HepG2 (cell line): ENCODE measurements at regions not wholly inside any gene's neighbourhood (a gene's known extent, or its start where the extent isn't known, plus 50 kb on each side); places are given as distances from the start of the nearest gene placed in this dataset.

ENCODE experiments used
- ATAC-seq: fragments of 200-7000 bp; cut with Tn5 transposase; 3 replicates; pipeline ENCODE4 v1.9.1; 2020; ENCODE audit warnings: mild to moderate bottlenecking, moderate library complexity
- BruUV-seq: library from RNA; stranded (reverse); fragments of 400-500 nt; replicated peaks from 2 replicates; lab custom pipeline; 2021; lab: Mats Ljungman, UMichigan
- CTCF ChIA-PET: fragments of 300-600 bp; formaldehyde crosslinking; extraction: SDS; loops from one replicate; lab custom pipeline; 2021; ENCODE audit warnings: low total read pairs, inconsistent platforms, low intra/inter-chr PET ratio; lab: Yijun Ruan, JAX
- POLR2A ChIA-PET: fragments of 350-600 bp; sonication (Branson Sonifier 250); formaldehyde crosslinking; loops from one replicate; lab custom pipeline; 2020; ENCODE audit warnings: antibody characterized with exemption, inconsistent platforms; lab: Yijun Ruan, JAX
- DNase-seq: peaks from one replicate; pipeline ENCODE4 v3.0.0-alpha.2; 2015; ENCODE audit warnings: low spot score
- FAIRE-seq: peaks from 3 replicates; lab custom pipeline; 2011; peaks lifted over from hg19 to GRCh38; lab: Jason Lieb, UNC
- H2AFZ ChIP-seq: one replicate; pipeline ENCODE4 v1.6.1; 2011; ENCODE audit warnings: low read length, inconsistent platforms
- H3K27ac ChIP-seq: fragments of 300-600 bp; 3 replicates; pipeline ENCODE4 v1.8.0; 2011; ENCODE audit warnings: mixed run types, mild to moderate bottlenecking, mixed read lengths, low read length, inconsistent platforms; ENCODE audit not compliant: insufficient read depth; ENCODE audit errors: extremely low read length
- H3K27me3 ChIP-seq, 2 experiments: fragments of 200-600 bp in 1 of 2; 2 replicates in 1 of 2; 3 replicates in 1 of 2; pipeline versions ENCODE4 v1.6.0 to v1.8.0; 2011; ENCODE audit warnings: low read length in 2 of 2, mild to moderate bottlenecking in 2 of 2, moderate library complexity in 2 of 2, inconsistent platforms in 1 of 2; ENCODE audit not compliant: insufficient read depth in 2 of 2, control insufficient read depth in 1 of 2
- H3K36me3 ChIP-seq, 2 experiments: fragments of 200-600 bp in 1 of 2; replicated peaks in 1 of 2; 2 replicates in 1 of 2; 3 replicates in 1 of 2; pipeline versions ENCODE4 v1.5.1 to v1.8.0; 2011; ENCODE audit warnings: low read length in 2 of 2, inconsistent platforms in 1 of 2; ENCODE audit not compliant: insufficient read depth in 2 of 2, control insufficient read depth in 1 of 2
- H3K4me1 ChIP-seq: 2 replicates; pipeline ENCODE4 v1.5.1; 2012; ENCODE audit warnings: low read length, inconsistent platforms; ENCODE audit not compliant: insufficient read depth
- H3K4me2 ChIP-seq: 2 replicates; pipeline ENCODE4 v1.6.0; 2011; ENCODE audit warnings: low read depth, low read length, inconsistent platforms
- H3K4me3 ChIP-seq, 3 experiments: fragments of 200-600 bp in 1 of 3; sonication (generic), shearing (Covaris generic) in 1 of 3; replicated peaks in 1 of 3; 2 replicates each; pipeline ENCODE4 v1.5.1; 2011 to 2016; ENCODE audit warnings: low read length in 3 of 3, inconsistent platforms in 2 of 3, low read depth in 2 of 3, mild to moderate bottlenecking in 2 of 3, control low read depth in 1 of 3, mixed read lengths in 1 of 3; ENCODE audit not compliant: insufficient read depth in 1 of 3
- H3K79me2 ChIP-seq: one replicate; pipeline ENCODE4 v1.6.1; 2011; ENCODE audit warnings: low read length, inconsistent platforms; ENCODE audit not compliant: insufficient read depth
- H3K9ac ChIP-seq: 2 replicates; pipeline ENCODE4 v1.6.0; 2011; ENCODE audit warnings: mild to moderate bottlenecking, low read depth, low read length, inconsistent platforms; ENCODE audit not compliant: insufficient read depth
- H3K9me3 ChIP-seq: 2 replicates; pipeline ENCODE4 v1.5.1; 2012; ENCODE audit warnings: mild to moderate bottlenecking, low read length
- H4K20me1 ChIP-seq: 2 replicates; pipeline ENCODE4 v1.6.0; 2011; ENCODE audit warnings: inconsistent platforms, mild to moderate bottlenecking, low read length, moderate library complexity; ENCODE audit not compliant: insufficient read depth
- ARHGAP35 ChIP-seq: sonication (generic); formaldehyde crosslinking; IDR thresholded peaks from 2 replicates; pipeline ENCODE4 v1.9.0; 2022; ENCODE audit warnings: mild to moderate bottlenecking, inconsistent platforms, moderate library complexity, missing genetic modification reagents, borderline replicate concordance
- NR1H2 ChIP-seq: sonication (generic); formaldehyde crosslinking; IDR thresholded peaks from 2 replicates; pipeline ENCODE4 v1.8.1; 2022; ENCODE audit warnings: low read depth, missing genetic modification reagents, borderline replicate concordance
- SIN3B ChIP-seq: fragments of 150-350 bp; IDR thresholded peaks from 2 replicates; pipeline ENCODE4 v1.6.1; 2014; ENCODE audit warnings: low read length
- SNAPC2 ChIP-seq: sonication (generic); formaldehyde crosslinking; IDR thresholded peaks from 2 replicates; pipeline ENCODE4 v1.8.1; 2022; ENCODE audit warnings: mild to moderate bottlenecking, missing genetic modification reagents
- ZFX ChIP-seq: sonication (generic); formaldehyde crosslinking; IDR thresholded peaks from 2 replicates; pipeline ENCODE4 v1.4.0; 2020; ENCODE audit warnings: mild to moderate bottlenecking, low read depth, missing genetic modification reagents, moderate library complexity
- ZNF496 ChIP-seq: sonication (generic); formaldehyde crosslinking; IDR thresholded peaks from 2 replicates; pipeline ENCODE4 v1.8.1; 2023; ENCODE audit warnings: mild to moderate bottlenecking, moderate library complexity, missing genetic modification reagents; ENCODE audit not compliant: insufficient replicate concordance
- ZNF839 ChIP-seq: sonication (generic); formaldehyde crosslinking; IDR thresholded peaks from 2 replicates; pipeline ENCODE4 v1.4.0; 2020; ENCODE audit warnings: missing genetic modification reagents, mild to moderate bottlenecking, borderline replicate concordance
- WGBS: methylation state at CpG from one replicate; pipeline ENCODE4 v1.1.6; 2017; ENCODE audit warnings: low lambda C conversion rate; 5-methylcytosine and 5-hydroxymethylcytosine counted together
- in situ Hi-C: cut with HindIII; loops from 2 replicates; pipeline ENCODE4 v1.10.0; 2017; ENCODE audit warnings: low pct_unique_long_range_greater_than_20kb; ENCODE audit not compliant: extremely low pct_ligation_motif_present
- intact Hi-C: fragments of 100-400 bp; cut with micrococcal nuclease; formaldehyde crosslinking; loops from one replicate; pipeline ENCODE4 v1.10.0; 2022; ENCODE audit not compliant: unreplicated experiment
- TF ChIP-seq, protein P1 (sequence below): sonication (generic); formaldehyde crosslinking; IDR thresholded peaks from 2 replicates; pipeline ENCODE4 v1.8.0; 2022; ENCODE audit warnings: mild to moderate bottlenecking, missing genetic modification reagents, borderline replicate concordance
- TF ChIP-seq, protein P2 (sequence below): sonication (generic); formaldehyde crosslinking; IDR thresholded peaks from 2 replicates; pipeline ENCODE4 v1.8.0; 2022; ENCODE audit warnings: mild to moderate bottlenecking, missing genetic modification reagents; ENCODE audit not compliant: insufficient replicate concordance
- TF ChIP-seq, protein P3 (sequence below): sonication (generic); formaldehyde crosslinking; IDR thresholded peaks from 2 replicates; pipeline ENCODE4 v1.4.0; 2020; ENCODE audit warnings: missing genetic modification reagents
- TF ChIP-seq, protein P4 (sequence below): sonication (generic); formaldehyde crosslinking; IDR thresholded peaks from 2 replicates; pipeline ENCODE4 v1.4.0; 2020; ENCODE audit warnings: low read depth, missing genetic modification reagents
- TF ChIP-seq, protein P5 (sequence below): sonication (generic); formaldehyde crosslinking; IDR thresholded peaks from 2 replicates; pipeline ENCODE4 v1.8.0; 2022; ENCODE audit warnings: missing genetic modification reagents, mild to moderate bottlenecking, inconsistent platforms, borderline replicate concordance
- TF ChIP-seq, protein P6 (sequence below): sonication (generic); formaldehyde crosslinking; IDR thresholded peaks from 2 replicates; pipeline ENCODE4 v1.5.0; 2020; ENCODE audit warnings: mild to moderate bottlenecking, low read depth, missing genetic modification reagents, borderline replicate concordance

DNA sequence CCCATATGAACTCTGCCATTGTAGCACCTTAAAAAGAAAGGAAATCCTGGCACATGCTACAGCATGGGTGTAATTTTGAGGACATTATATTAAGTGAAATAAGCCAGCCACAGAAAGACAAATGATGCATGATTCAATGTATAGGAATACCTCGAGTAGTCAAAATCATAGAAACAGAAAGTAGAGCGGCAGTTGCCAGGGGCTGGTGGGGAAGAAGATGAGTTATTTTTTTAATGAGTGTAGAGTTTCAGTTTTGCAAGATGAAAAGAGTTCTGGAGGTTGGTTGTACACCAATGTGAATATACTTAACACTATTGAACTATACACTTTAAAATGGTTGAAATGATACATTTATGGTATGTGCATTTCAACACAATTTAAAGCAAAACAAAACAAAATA lies 133.0 kb downstream of the ZDHHC21 start:
- Histone ChIP-seq H4K20me1 (no peaks in the 10 kb centered on the region), H3K4me1 (peaks cover 77% of the 10 kb centered on the region), H3K9ac (no peak overlapping the region), H3K27ac (no peak overlapping the region), H3K27me3 (no peaks in the 10 kb centered on the region), H3K79me2 (no peaks in the 10 kb centered on the region), H3K36me3 (no peaks in the 10 kb centered on the region), H3K4me3 (no peak overlapping the region), H3K9me3 (no peaks in the 10 kb centered on the region), H3K4me2 (no peak overlapping the region), H2AFZ (no peak overlapping the region)
- intact Hi-C loops: loop anchor here (10.0 kb wide), 2 partner anchors 55 to 95 kb away; no protein-coding TSS in a partner anchor
- ChIA-PET CTCF (no interaction called here), POLR2A (no interaction called here)
- BruUV-seq: no TSS peak
- in situ Hi-C loops: no loop called here
- DNase-seq (no peak), ATAC-seq (no peak), FAIRE-seq (no peak)
- 54% methylated on average over 2 of the region's 2 CpGs for WGBS
- TF ChIP-seq NR1H2 (no peak), ZNF496 (CRISPR knock-in tag) (no peak), ARHGAP35 (CRISPR knock-in tag) (no peak), SIN3B (no peak), SNAPC2 (CRISPR knock-in tag) (no peak), ZFX (CRISPR knock-in tag) (no peak), ZNF839 (CRISPR knock-in tag) (no peak)
- TF ChIP-seq, protein P1, sequence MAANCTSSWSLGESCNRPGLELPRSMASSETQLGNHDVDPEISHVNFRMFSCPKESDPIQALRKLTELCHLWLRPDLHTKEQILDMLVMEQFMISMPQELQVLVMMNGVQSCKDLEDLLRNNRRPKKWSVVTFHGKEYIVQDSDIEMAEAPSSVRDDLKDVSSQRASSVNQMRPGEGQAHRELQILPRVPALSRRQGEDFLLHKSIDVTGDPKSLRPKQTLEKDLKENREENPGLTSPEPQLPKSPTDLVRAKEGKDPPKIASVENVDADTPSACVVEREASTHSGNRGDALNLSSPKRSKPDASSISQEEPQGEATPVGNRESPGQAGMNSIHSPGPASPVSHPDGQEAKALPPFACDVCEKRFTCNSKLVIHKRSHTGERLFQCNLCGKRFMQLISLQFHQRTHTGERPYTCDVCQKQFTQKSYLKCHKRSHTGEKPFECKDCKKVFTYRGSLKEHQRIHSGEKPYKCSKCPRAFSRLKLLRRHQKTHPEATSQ (CRISPR knock-in tag): no peak
- TF ChIP-seq, protein P2, sequence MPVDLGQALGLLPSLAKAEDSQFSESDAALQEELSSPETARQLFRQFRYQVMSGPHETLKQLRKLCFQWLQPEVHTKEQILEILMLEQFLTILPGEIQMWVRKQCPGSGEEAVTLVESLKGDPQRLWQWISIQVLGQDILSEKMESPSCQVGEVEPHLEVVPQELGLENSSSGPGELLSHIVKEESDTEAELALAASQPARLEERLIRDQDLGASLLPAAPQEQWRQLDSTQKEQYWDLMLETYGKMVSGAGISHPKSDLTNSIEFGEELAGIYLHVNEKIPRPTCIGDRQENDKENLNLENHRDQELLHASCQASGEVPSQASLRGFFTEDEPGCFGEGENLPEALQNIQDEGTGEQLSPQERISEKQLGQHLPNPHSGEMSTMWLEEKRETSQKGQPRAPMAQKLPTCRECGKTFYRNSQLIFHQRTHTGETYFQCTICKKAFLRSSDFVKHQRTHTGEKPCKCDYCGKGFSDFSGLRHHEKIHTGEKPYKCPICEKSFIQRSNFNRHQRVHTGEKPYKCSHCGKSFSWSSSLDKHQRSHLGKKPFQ (CRISPR knock-in tag): no peak
- TF ChIP-seq, protein P3, sequence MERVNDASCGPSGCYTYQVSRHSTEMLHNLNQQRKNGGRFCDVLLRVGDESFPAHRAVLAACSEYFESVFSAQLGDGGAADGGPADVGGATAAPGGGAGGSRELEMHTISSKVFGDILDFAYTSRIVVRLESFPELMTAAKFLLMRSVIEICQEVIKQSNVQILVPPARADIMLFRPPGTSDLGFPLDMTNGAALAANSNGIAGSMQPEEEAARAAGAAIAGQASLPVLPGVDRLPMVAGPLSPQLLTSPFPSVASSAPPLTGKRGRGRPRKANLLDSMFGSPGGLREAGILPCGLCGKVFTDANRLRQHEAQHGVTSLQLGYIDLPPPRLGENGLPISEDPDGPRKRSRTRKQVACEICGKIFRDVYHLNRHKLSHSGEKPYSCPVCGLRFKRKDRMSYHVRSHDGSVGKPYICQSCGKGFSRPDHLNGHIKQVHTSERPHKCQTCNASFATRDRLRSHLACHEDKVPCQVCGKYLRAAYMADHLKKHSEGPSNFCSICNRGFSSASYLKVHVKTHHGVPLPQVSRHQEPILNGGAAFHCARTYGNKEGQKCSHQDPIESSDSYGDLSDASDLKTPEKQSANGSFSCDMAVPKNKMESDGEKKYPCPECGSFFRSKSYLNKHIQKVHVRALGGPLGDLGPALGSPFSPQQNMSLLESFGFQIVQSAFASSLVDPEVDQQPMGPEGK: no peak
- TF ChIP-seq, protein P4, sequence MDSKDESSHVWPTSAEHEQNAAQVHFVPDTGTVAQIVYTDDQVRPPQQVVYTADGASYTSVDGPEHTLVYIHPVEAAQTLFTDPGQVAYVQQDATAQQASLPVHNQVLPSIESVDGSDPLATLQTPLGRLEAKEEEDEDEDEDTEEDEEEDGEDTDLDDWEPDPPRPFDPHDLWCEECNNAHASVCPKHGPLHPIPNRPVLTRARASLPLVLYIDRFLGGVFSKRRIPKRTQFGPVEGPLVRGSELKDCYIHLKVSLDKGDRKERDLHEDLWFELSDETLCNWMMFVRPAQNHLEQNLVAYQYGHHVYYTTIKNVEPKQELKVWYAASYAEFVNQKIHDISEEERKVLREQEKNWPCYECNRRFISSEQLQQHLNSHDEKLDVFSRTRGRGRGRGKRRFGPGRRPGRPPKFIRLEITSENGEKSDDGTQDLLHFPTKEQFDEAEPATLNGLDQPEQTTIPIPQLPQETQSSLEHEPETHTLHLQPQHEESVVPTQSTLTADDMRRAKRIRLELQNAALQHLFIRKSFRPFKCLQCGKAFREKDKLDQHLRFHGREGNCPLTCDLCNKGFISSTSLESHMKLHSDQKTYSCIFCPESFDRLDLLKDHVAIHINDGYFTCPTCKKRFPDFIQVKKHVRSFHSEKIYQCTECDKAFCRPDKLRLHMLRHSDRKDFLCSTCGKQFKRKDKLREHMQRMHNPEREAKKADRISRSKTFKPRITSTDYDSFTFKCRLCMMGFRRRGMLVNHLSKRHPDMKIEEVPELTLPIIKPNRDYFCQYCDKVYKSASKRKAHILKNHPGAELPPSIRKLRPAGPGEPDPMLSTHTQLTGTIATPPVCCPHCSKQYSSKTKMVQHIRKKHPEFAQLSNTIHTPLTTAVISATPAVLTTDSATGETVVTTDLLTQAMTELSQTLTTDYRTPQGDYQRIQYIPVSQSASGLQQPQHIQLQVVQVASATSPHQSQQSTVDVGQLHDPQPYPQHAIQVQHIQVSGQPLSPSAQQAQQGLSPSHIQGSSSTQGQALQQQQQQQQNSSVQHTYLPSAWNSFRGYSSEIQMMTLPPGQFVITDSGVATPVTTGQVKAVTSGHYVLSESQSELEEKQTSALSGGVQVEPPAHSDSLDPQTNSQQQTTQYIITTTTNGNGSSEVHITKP (CRISPR knock-in tag): no peak
- TF ChIP-seq, protein P5, sequence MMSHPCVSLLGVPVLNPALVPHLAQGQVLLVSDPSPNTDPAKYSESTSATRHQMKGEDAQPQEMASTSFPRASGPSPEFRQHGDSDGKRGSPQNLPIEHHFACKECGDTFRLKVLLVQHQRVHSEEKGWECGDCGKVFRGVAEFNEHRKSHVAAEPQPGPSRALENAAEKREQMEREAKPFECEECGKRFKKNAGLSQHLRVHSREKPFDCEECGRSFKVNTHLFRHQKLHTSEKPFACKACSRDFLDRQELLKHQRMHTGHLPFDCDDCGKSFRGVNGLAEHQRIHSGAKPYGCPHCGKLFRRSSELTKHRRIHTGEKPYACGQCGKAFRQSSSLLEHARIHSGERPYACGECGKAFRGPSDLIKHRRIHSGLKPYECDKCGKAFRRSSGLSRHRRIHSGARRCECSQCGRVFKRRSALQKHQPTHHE (CRISPR knock-in tag): no peak
- TF ChIP-seq, protein P6, sequence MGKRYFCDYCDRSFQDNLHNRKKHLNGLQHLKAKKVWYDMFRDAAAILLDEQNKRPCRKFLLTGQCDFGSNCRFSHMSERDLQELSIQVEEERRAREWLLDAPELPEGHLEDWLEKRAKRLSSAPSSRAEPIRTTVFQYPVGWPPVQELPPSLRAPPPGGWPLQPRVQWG (CRISPR knock-in tag): no peak
